ENCODE measurements at regions not wholly inside any gene's neighbourhood (a gene's known extent, or its start where the extent isn't known, plus 50 kb on each side); places are given as distances from the start of the nearest gene placed in this dataset.
"Not testable (repeated sequence)": the region's sequence is repeated elsewhere in the genome, so short reads cannot be mapped to it uniquely, and the experiment has no call there.

- no peak for DNase-seq
Observed at GRCh38 chr1:166511761-166512160, 327.5 kb upstream of the POGK start.

- no peak for DNase-seq
Observed at GRCh38 chr1:166514067-166514466, 325.2 kb upstream of the POGK start.

- no peak for DNase-seq
Observed at GRCh38 chr1:166527752-166528151, 311.5 kb upstream of the POGK start.

- DNase-seq, result no peak
Observed at GRCh38 chr1:166538646-166539045, 300.6 kb upstream of the POGK start.

- DNase-seq, result no peak
Observed at GRCh38 chr1:166544036-166544435, 295.2 kb upstream of the POGK start.

GRCh38 chr1:166544561-166544960, 294.7 kb upstream of the POGK start:
- no peak for DNase-seq

- DNase-seq, result no peak
Observed at GRCh38 chr1:166552706-166553105, 286.6 kb upstream of the POGK start.

- DNase-seq, result no peak
Observed at GRCh38 chr1:166570954-166571353, 268.3 kb upstream of the POGK start.

- DNase-seq, result no peak
Observed at GRCh38 chr1:166573199-166573598, 266.1 kb upstream of the POGK start.

- no peak for DNase-seq
Observed at GRCh38 chr1:166579557-166580501, 259.4 kb upstream of the POGK start.

GRCh38 chr1:166588741-166589140, 250.5 kb upstream of the POGK start:
- DNase-seq, result no peak

GRCh38 chr1:166590161-166590560, 249.1 kb upstream of the POGK start:
- no peak for DNase-seq

GRCh38 chr1:166594646-166595045, 244.6 kb upstream of the POGK start:
- DNase-seq, result no peak

GRCh38 chr1:166597516-166597915, 241.8 kb upstream of the POGK start:
- DNase-seq, result no peak

GRCh38 chr1:166600574-166600973, 238.7 kb upstream of the POGK start:
- DNase-seq, result no peak

GRCh38 chr1:166601650-166602278, 237.5 kb upstream of the POGK start:
- DNase-seq, result no peak

GRCh38 chr1:166602801-166603200, 236.5 kb upstream of the POGK start:
- DNase-seq, result not testable (repeated sequence)

GRCh38 chr1:166603296-166603695, 236.0 kb upstream of the POGK start:
- DNase-seq, result no peak

GRCh38 chr1:166605137-166605536, 234.1 kb upstream of the POGK start:
- no peak for DNase-seq

- no peak for DNase-seq
Observed at GRCh38 chr1:166612886-166613285, 226.4 kb upstream of the POGK start.

GRCh38 chr1:166616206-166616605, 223.1 kb upstream of the POGK start:
- no peak for DNase-seq

- DNase-seq, result no peak
Observed at GRCh38 chr1:166626711-166627110, 212.6 kb upstream of the POGK start.

GRCh38 chr1:166627558-166627957, 211.7 kb upstream of the POGK start:
- DNase-seq, result no peak

- DNase-seq, result no peak
Observed at GRCh38 chr1:166628259-166628658, 211.0 kb upstream of the POGK start.
